ENCODE measurements at regions not wholly inside any gene's neighbourhood (a gene's known extent, or its start where the extent isn't known, plus 50 kb on each side); places are given as distances from the start of the nearest gene placed in this dataset.

GRCh38 chr6:19991176-19991575 lies 154.0 kb downstream of the ID4 start:
- TF ChIP-seq CTCF (IDR thresholded peaks at IDR 0.05) = no peak
- Mint-ChIP-seq H3K9me3 (no peaks in the 10 kb centered on the region), H3K27me3 (peaks cover 13% of the 10 kb centered on the region), H3K4me3 (no peak overlapping the region), H3K27ac (no peak overlapping the region), H3K36me3 (ENCODE audit: low read depth) (no peaks in the 10 kb centered on the region), H3K4me1 (ENCODE audit: low read depth) (no peaks in the 10 kb centered on the region)
- POLR2A ChIA-PET = no interaction called here
- no peak overlapping the region for H3K27ac ChIP-seq (ENCODE audit: low read depth in 1 of 2, low read length in 2 of 2)
- peaks cover 0 to 5% of the 10 kb centered on the region in 2 experiments for H3K9me3 ChIP-seq (ENCODE audit: control insufficient read depth in 1 of 2, insufficient read depth in 1 of 2, low read length in 2 of 2)
- H3K4me3 ChIP-seq (ENCODE audit: low read length) = no peak overlapping the region
- DNase-seq = no peak
- intact Hi-C loops (cut with DNase I, micrococcal nuclease) = no loop called here
- H3K4me1 ChIP-seq (ENCODE audit: insufficient read depth, low read length) = no peaks in the 10 kb centered on the region
- CTCF ChIA-PET = no interaction called here
- H3K36me3 ChIP-seq (ENCODE audit: insufficient read depth, low read length) = no peaks in the 10 kb centered on the region
- no peak for ATAC-seq (ENCODE audit: poor library complexity)
- no peaks in the 10 kb centered on the region for H3K27me3 ChIP-seq (ENCODE audit: control insufficient read depth in 1 of 2, insufficient read depth in 2 of 2, low read length in 2 of 2)

GRCh38 chr6:19994909-19995308 lies 157.7 kb downstream of the ID4 start:
- Histone ChIP-seq H3K27ac (ENCODE audit: low read depth in 1 of 2, low read length in 2 of 2) (no peak overlapping the region), H3K4me3 (ENCODE audit: low read length) (no peak overlapping the region), H3K9me3 (ENCODE audit: control insufficient read depth in 1 of 2, insufficient read depth in 1 of 2, low read length in 2 of 2) (peaks cover 0 to 5% of the 10 kb centered on the region in 2 experiments), H3K27me3 (ENCODE audit: control insufficient read depth in 1 of 2, insufficient read depth in 2 of 2, low read length in 2 of 2) (no peaks in the 10 kb centered on the region), H3K4me1 (ENCODE audit: insufficient read depth, low read length) (no peaks in the 10 kb centered on the region), H3K36me3 (ENCODE audit: insufficient read depth, low read length) (no peaks in the 10 kb centered on the region)
- no peaks in the 10 kb centered on the region for H3K9me3 Mint-ChIP-seq
- no peak overlapping the region for H3K4me3 Mint-ChIP-seq
- peaks cover 13% of the 10 kb centered on the region for H3K27me3 Mint-ChIP-seq
- no peaks in the 10 kb centered on the region for H3K36me3 Mint-ChIP-seq (ENCODE audit: low read depth)
- H3K27ac Mint-ChIP-seq = no peak overlapping the region
- ATAC-seq (ENCODE audit: poor library complexity) (no peak), DNase-seq (no peak)
- ChIA-PET POLR2A (interaction anchor here (0.6 kb wide), 1 partner anchor 11 kb away, joined by 3 read pairs; no protein-coding TSS in a partner anchor), CTCF (no interaction called here)
- TF ChIP-seq CTCF (IDR thresholded peaks at IDR 0.05) = no peak
- H3K4me1 Mint-ChIP-seq (ENCODE audit: low read depth) = no peaks in the 10 kb centered on the region
- intact Hi-C loops (cut with DNase I, micrococcal nuclease) = no loop called here

- POLR2A ChIA-PET = no interaction called here
- no peaks in the 10 kb centered on the region for H3K9me3 Mint-ChIP-seq
- Histone ChIP-seq H3K4me1 (ENCODE audit: insufficient read depth, low read length) (no peaks in the 10 kb centered on the region), H3K9me3 (ENCODE audit: control insufficient read depth in 1 of 2, insufficient read depth in 1 of 2, low read length in 2 of 2) (peaks cover 0 to 5% of the 10 kb centered on the region in 2 experiments), H3K27ac (ENCODE audit: low read depth in 1 of 2, low read length in 2 of 2) (no peak overlapping the region), H3K36me3 (ENCODE audit: insufficient read depth, low read length) (no peaks in the 10 kb centered on the region), H3K27me3 (ENCODE audit: control insufficient read depth in 1 of 2, insufficient read depth in 2 of 2, low read length in 2 of 2) (no peaks in the 10 kb centered on the region), H3K4me3 (ENCODE audit: low read length) (no peak overlapping the region)
- CTCF ChIA-PET = no interaction called here
- H3K27ac Mint-ChIP-seq = no peak overlapping the region
- intact Hi-C loops (cut with DNase I, micrococcal nuclease) = no loop called here
- TF ChIP-seq CTCF (IDR thresholded peaks at IDR 0.05) = no peak
- peaks cover 13% of the 10 kb centered on the region for H3K27me3 Mint-ChIP-seq
- H3K4me3 Mint-ChIP-seq = no peak overlapping the region
- H3K36me3 Mint-ChIP-seq (ENCODE audit: low read depth) = no peaks in the 10 kb centered on the region
- ATAC-seq (ENCODE audit: poor library complexity) (no peak), DNase-seq (no peak)
- no peaks in the 10 kb centered on the region for H3K4me1 Mint-ChIP-seq (ENCODE audit: low read depth)
Measured at GRCh38 chr6:19995575-19996257, 158.5 kb downstream of the ID4 start.
